ENCODE measurements at regions not wholly inside any gene's neighbourhood (a gene's known extent, or its start where the extent isn't known, plus 50 kb on each side); places are given as distances from the start of the nearest gene placed in this dataset.
"Not testable (repeated sequence)": the region's sequence is repeated elsewhere in the genome, so short reads cannot be mapped to it uniquely, and the experiment has no call there.

DNA sequence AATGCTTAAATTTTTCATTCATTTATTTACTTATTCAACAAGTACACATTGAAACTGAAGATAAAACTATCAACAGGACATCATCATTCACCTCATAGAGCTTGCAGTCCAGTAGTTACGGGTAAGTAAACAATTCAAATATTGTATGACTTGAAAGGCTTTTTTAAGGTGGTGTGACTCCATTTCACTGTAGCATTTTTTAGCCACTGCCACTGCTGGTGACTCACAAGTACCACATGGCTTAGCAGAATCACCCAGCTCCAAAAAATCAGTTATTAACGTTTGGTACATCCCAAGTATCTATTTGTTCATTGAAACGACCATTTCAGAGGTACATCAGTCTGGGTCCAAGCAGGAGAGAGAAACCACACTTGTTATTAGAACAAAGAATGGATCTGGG is 427.9 kb upstream of the DDI1 start:
- Histone ChIP-seq H2AFZ (peak overlapping the region; percentile 54; the same call in 1 of the 2 replicates), H3K27me3 (replicated peaks; ENCODE audit: insufficient read depth) (no peaks in the 10 kb centered on the region), H3F3A (ENCODE audit: insufficient read depth) (peaks cover 21% of the 10 kb centered on the region), H3K27ac (peak overlapping the region; percentile 49), H3K4me1 (ENCODE audit: insufficient read depth) (peaks cover 22% of the 10 kb centered on the region), H3K4me2 (ENCODE audit: unreplicated experiment) (peak overlapping the region; percentile 61), H3K36me3 (ENCODE audit: low read depth) (no peaks in the 10 kb centered on the region), H3K9ac (no peak overlapping the region), H3K4me3 (no peak overlapping the region), H3K79me2 (ENCODE audit: insufficient read depth) (no peaks in the 10 kb centered on the region), H4K20me1 (ENCODE audit: insufficient read depth) (no peaks in the 10 kb centered on the region), H3K9me2 (ENCODE audit: insufficient read depth) (no peaks in the 10 kb centered on the region), H3K9me3 (ENCODE audit: low read depth) (no peaks in the 10 kb centered on the region)
- TF ChIP-seq EZH2phosphoT487 (IDR thresholded peaks at IDR 0.05; ENCODE audit: insufficient read depth, low read depth) (no peak), EZH2 (IDR thresholded peaks at IDR 0.05; ENCODE audit: insufficient read depth, poor library complexity, severe bottlenecking) (no peak)
- WGBS, 2 experiments (ENCODE audit: low coverage in 1 of 2, low lambda C conversion rate in 2 of 2, missing lambda C conversion rate in 2 of 2) = 38 to 40% methylated on average over 3 of the region's 3 CpGs
- in situ Hi-C loops (cut with MboI) = no loop called here
- DNase-seq = peak; percentile 73

- 58 to 68% methylated on average over 2 of the region's 2 CpGs for WGBS, 2 experiments (ENCODE audit: low coverage in 1 of 2, low lambda C conversion rate in 2 of 2, missing lambda C conversion rate in 2 of 2)
- Histone ChIP-seq H3K27me3 (replicated peaks; ENCODE audit: insufficient read depth) (no peaks in the 10 kb centered on the region), H3K79me2 (ENCODE audit: insufficient read depth) (no peaks in the 10 kb centered on the region), H3K4me2 (ENCODE audit: unreplicated experiment) (peak overlapping the region; percentile 61), H3F3A (ENCODE audit: insufficient read depth) (peaks cover 21% of the 10 kb centered on the region), H3K4me3 (no peak overlapping the region), H3K9me3 (ENCODE audit: low read depth) (no peaks in the 10 kb centered on the region), H3K9ac (no peak overlapping the region), H3K9me2 (ENCODE audit: insufficient read depth) (no peaks in the 10 kb centered on the region), H3K4me1 (ENCODE audit: insufficient read depth) (peaks cover 22% of the 10 kb centered on the region), H3K36me3 (ENCODE audit: low read depth) (no peaks in the 10 kb centered on the region), H4K20me1 (ENCODE audit: insufficient read depth) (no peaks in the 10 kb centered on the region), H2AFZ (peak overlapping the region; percentile 54), H3K27ac (peak overlapping the region; percentile 49)
- in situ Hi-C loops (cut with MboI) = no loop called here
- DNase-seq = peak; percentile 89
- TF ChIP-seq EZH2 (IDR thresholded peaks at IDR 0.05; ENCODE audit: insufficient read depth, poor library complexity, severe bottlenecking) = no peak
- no peak for TF ChIP-seq EZH2phosphoT487 (IDR thresholded peaks at IDR 0.05; ENCODE audit: insufficient read depth, low read depth)
Observed at GRCh38 chr11:103609117-103610066, 427.0 kb upstream of the DDI1 start.

DNA sequence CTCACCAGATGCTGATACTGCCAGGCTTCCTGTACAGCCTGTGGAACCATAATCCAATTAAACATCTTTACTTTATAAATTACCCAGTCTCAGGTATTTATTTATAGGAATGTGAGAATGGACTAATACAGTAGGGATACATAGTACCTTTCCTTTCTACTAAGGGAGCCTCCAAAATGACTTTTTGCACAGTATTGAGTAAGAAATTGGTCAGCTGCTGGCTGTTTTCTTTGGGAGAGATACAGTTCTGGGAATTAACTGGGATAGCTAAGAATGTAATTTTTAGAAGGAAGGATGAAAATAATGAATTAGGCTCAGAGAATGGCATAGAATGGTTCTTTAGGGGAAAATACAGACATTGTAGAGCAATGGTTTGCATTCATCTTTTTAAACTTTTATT is 426.0 kb upstream of the DDI1 start:
- no peaks in the 10 kb centered on the region for H4K20me1 ChIP-seq (ENCODE audit: insufficient read depth)
- no peak overlapping the region for H3K4me3 ChIP-seq
- no peak overlapping the region for H2AFZ ChIP-seq
- no peaks in the 10 kb centered on the region for H3K27me3 ChIP-seq (replicated peaks; ENCODE audit: insufficient read depth)
- TF ChIP-seq EZH2 (IDR thresholded peaks at IDR 0.05; ENCODE audit: insufficient read depth, poor library complexity, severe bottlenecking) (no peak), EZH2phosphoT487 (IDR thresholded peaks at IDR 0.05; ENCODE audit: insufficient read depth, low read depth) (no peak)
- no peaks in the 10 kb centered on the region for H3K79me2 ChIP-seq (ENCODE audit: insufficient read depth)
- H3K4me1 ChIP-seq (ENCODE audit: insufficient read depth) = peaks cover 22% of the 10 kb centered on the region
- H3K9me2 ChIP-seq (ENCODE audit: insufficient read depth) = no peaks in the 10 kb centered on the region
- DNase-seq = no peak
- no peak overlapping the region for H3K4me2 ChIP-seq (ENCODE audit: unreplicated experiment)
- H3K9ac ChIP-seq = no peak overlapping the region
- H3K27ac ChIP-seq = no peak overlapping the region
- no peaks in the 10 kb centered on the region for H3K9me3 ChIP-seq (ENCODE audit: low read depth)
- in situ Hi-C loops (cut with MboI) = no loop called here
- H3K36me3 ChIP-seq (ENCODE audit: low read depth) = no peaks in the 10 kb centered on the region
- peaks cover 21% of the 10 kb centered on the region for H3F3A ChIP-seq (ENCODE audit: insufficient read depth)

GRCh38 chr11:103611526-103612260 is 424.7 kb upstream of the DDI1 start:
- in situ Hi-C loops (cut with MboI) = not testable (repeated sequence)

DNA sequence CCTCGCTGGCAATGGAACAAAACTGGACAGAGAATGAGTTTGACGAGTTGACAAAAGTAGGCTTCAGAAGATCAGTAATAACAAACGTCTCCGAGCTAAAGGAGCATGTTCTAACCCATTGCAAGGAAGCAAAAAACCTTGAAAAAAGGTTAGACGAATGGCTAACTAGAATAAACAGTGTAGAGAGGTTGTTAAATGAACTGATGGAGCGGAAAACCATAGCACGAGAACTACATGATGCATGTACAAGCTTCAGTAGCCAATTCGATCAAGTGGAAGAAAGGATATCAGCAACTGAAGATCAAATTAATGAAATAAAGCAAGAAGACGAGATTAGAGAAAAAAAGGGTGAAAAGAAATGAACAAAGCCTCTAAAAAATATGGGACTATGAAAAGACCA is 424.0 kb upstream of the DDI1 start:
- H3K4me3 ChIP-seq; H3K9me3 ChIP-seq (ENCODE audit: low read depth); DNase-seq; H3K36me3 ChIP-seq (ENCODE audit: low read depth); H3K9ac ChIP-seq; H3K27ac ChIP-seq; H3K9me2 ChIP-seq (ENCODE audit: insufficient read depth); in situ Hi-C loops (cut with MboI); H2AFZ ChIP-seq; H3K79me2 ChIP-seq (ENCODE audit: insufficient read depth); H4K20me1 ChIP-seq (ENCODE audit: insufficient read depth); H3K27me3 ChIP-seq (replicated peaks; ENCODE audit: insufficient read depth); H3K4me2 ChIP-seq (ENCODE audit: unreplicated experiment): not testable (repeated sequence)
- 88 to 90% methylated on average over 9 of the region's 9 CpGs for WGBS, 2 experiments (ENCODE audit: low coverage in 1 of 2, low lambda C conversion rate in 2 of 2, missing lambda C conversion rate in 2 of 2)
- Histone ChIP-seq H3F3A (ENCODE audit: insufficient read depth) (peaks cover 21% of the 10 kb centered on the region), H3K4me1 (ENCODE audit: insufficient read depth) (peaks cover 22% of the 10 kb centered on the region)

More at GRCh38 chr11:103611526-103612260, 424.7 kb upstream of the DDI1 start:
- Histone ChIP-seq H3F3A (ENCODE audit: insufficient read depth) (peaks cover 21% of the 10 kb centered on the region), H3K4me1 (ENCODE audit: insufficient read depth) (peaks cover 22% of the 10 kb centered on the region)
- not testable (repeated sequence) for H3K4me2 ChIP-seq (ENCODE audit: unreplicated experiment); H3K4me3 ChIP-seq; H3K79me2 ChIP-seq (ENCODE audit: insufficient read depth); H3K27ac ChIP-seq; H2AFZ ChIP-seq; H3K9me3 ChIP-seq (ENCODE audit: low read depth); H3K27me3 ChIP-seq (replicated peaks; ENCODE audit: insufficient read depth); H3K9ac ChIP-seq; H3K9me2 ChIP-seq (ENCODE audit: insufficient read depth); H3K36me3 ChIP-seq (ENCODE audit: low read depth); H4K20me1 ChIP-seq (ENCODE audit: insufficient read depth); DNase-seq
- WGBS, 2 experiments (ENCODE audit: low coverage in 1 of 2, low lambda C conversion rate in 2 of 2, missing lambda C conversion rate in 2 of 2) = 79 to 85% methylated on average over 7 of the region's 7 CpGs

- H2AFZ ChIP-seq; H4K20me1 ChIP-seq (ENCODE audit: insufficient read depth); H3K9ac ChIP-seq; H3K27me3 ChIP-seq (replicated peaks; ENCODE audit: insufficient read depth); H3K79me2 ChIP-seq (ENCODE audit: insufficient read depth); H3K4me2 ChIP-seq (ENCODE audit: unreplicated experiment); H3K4me3 ChIP-seq; H3K27ac ChIP-seq; H3K9me3 ChIP-seq (ENCODE audit: low read depth); H3K9me2 ChIP-seq (ENCODE audit: insufficient read depth); in situ Hi-C loops (cut with MboI); DNase-seq; H3K36me3 ChIP-seq (ENCODE audit: low read depth): not testable (repeated sequence)
- Histone ChIP-seq H3F3A (ENCODE audit: insufficient read depth) (peaks cover 30% of the 10 kb centered on the region), H3K4me1 (ENCODE audit: insufficient read depth) (peaks cover 25% of the 10 kb centered on the region)
- 79 to 91% methylated on average over 2 of the region's 2 CpGs for WGBS, 2 experiments (ENCODE audit: low coverage in 1 of 2, low lambda C conversion rate in 2 of 2, missing lambda C conversion rate in 2 of 2)
Observed at GRCh38 chr11:103616586-103616985, 419.9 kb upstream of the DDI1 start.

Data from GM23248 (cell line).